Vagina (tissue), 2 donors: ENCODE measurements at regions not wholly inside any gene's neighbourhood (a gene's known extent, or its start where the extent isn't known, plus 50 kb on each side); places are given as distances from the start of the nearest gene placed in this dataset.

ENCODE experiments used
- DNase-seq, 2 donors: peaks; one replicate each; pipeline ENCODE4 v3.0.0-alpha.2; 2017; ENCODE audit errors: extremely low spot score in 2 of 2
- H3K27ac ChIP-seq: fragments of 200-600 bp; sonication (generic); one replicate; pipeline ENCODE4 v1.5.1; 2019
- H3K27me3 ChIP-seq: fragments of 200-600 bp; sonication (generic); one replicate; pipeline ENCODE4 v1.5.1; 2019
- H3K36me3 ChIP-seq, 2 donors: fragments of 200-600 bp; sonication (generic); one replicate each; pipeline ENCODE4 v1.5.1; 2017 to 2019
- H3K4me1 ChIP-seq: fragments of 200-600 bp; sonication (generic); one replicate; pipeline ENCODE4 v1.5.1; 2019
- H3K4me3 ChIP-seq, 2 donors: fragments of 200-600 bp; sonication (generic); 1 replicate in 1 of 2; 2 replicates in 1 of 2; pipeline ENCODE4 v1.5.1; 2016 to 2019
- H3K9me3 ChIP-seq: fragments of 200-600 bp; sonication (generic); one replicate; pipeline ENCODE4 v1.5.1; 2019
- CTCF ChIP-seq, 3 experiments: fragments of 450-650 bp in 2 of 3; fragments of 200-600 bp in 1 of 3; sonication (generic) in 1 of 3; IDR thresholded peaks; one replicate each; pipeline ENCODE4 v1.5.1; 2017 to 2019; ENCODE audit warnings: antibody characterized with exemption in 3 of 3, mild to moderate bottlenecking in 2 of 3, moderate library complexity in 2 of 3
- POLR2A ChIP-seq, 2 donors: fragments of 450-650 bp; IDR thresholded peaks; one replicate each; pipeline ENCODE4 v1.6.1; 2017; ENCODE audit warnings: antibody characterized with exemption in 2 of 2, mild to moderate bottlenecking in 2 of 2, moderate library complexity in 2 of 2
- POLR2AphosphoS5 ChIP-seq, 2 donors: sonication (generic); formaldehyde crosslinking; IDR thresholded peaks; one replicate each; pipeline ENCODE4 v1.9.0; 2017; ENCODE audit warnings: antibody characterized with exemption in 2 of 2, mild to moderate bottlenecking in 2 of 2, low read depth in 1 of 2; ENCODE audit not compliant: insufficient read depth in 1 of 2
- intact Hi-C: fragments of 100-400 bp; cut with DNase I; formaldehyde crosslinking; loops from one replicate; pipeline ENCODE4 v1.15.1; 2023

- no peak overlapping the region for H3K27ac ChIP-seq
- H3K4me1 ChIP-seq, result no peaks in the 10 kb centered on the region
- intact Hi-C loops, result no loop called here
- H3K9me3 ChIP-seq, result no peaks in the 10 kb centered on the region
- H3K27me3 ChIP-seq, result no peaks in the 10 kb centered on the region
- no peak for DNase-seq
- H3K36me3 ChIP-seq, result no peaks in the 10 kb centered on the region
- TF ChIP-seq POLR2A (IDR thresholded peaks at IDR 0.05), result no peak
- TF ChIP-seq CTCF (IDR thresholded peaks at IDR 0.05), result no peak
- no peak for TF ChIP-seq POLR2AphosphoS5 (IDR thresholded peaks at IDR 0.05; ENCODE audit: insufficient read depth in 1 of 2, low read depth in 1 of 2)
- H3K4me3 ChIP-seq, result no peak overlapping the region
Measured at GRCh38 chr1:118487932-118488331, 302.9 kb upstream of the SPAG17 start.

GRCh38 chr1:118487091-118487490 is 302.1 kb upstream of the SPAG17 start:
- H3K4me3 ChIP-seq, result no peak overlapping the region
- no peak for TF ChIP-seq CTCF (IDR thresholded peaks at IDR 0.05)
- TF ChIP-seq POLR2AphosphoS5 (IDR thresholded peaks at IDR 0.05; ENCODE audit: insufficient read depth in 1 of 2, low read depth in 1 of 2), result no peak
- TF ChIP-seq POLR2A (IDR thresholded peaks at IDR 0.05), result no peak
- H3K36me3 ChIP-seq, result no peaks in the 10 kb centered on the region

GRCh38 chr1:118486199-118486598 is 301.2 kb upstream of the SPAG17 start:
- no peak overlapping the region for H3K27ac ChIP-seq
- no peak overlapping the region for H3K4me3 ChIP-seq
- H3K36me3 ChIP-seq, result no peaks in the 10 kb centered on the region
- TF ChIP-seq POLR2A (IDR thresholded peaks at IDR 0.05) (no peak), POLR2AphosphoS5 (IDR thresholded peaks at IDR 0.05; ENCODE audit: insufficient read depth in 1 of 2, low read depth in 1 of 2) (no peak), CTCF (IDR thresholded peaks at IDR 0.05) (no peak)
- no peaks in the 10 kb centered on the region for H3K27me3 ChIP-seq
- intact Hi-C loops, result no loop called here
- no peaks in the 10 kb centered on the region for H3K9me3 ChIP-seq
- H3K4me1 ChIP-seq, result no peaks in the 10 kb centered on the region
- no peak for DNase-seq

More at GRCh38 chr1:118487091-118487490, 302.1 kb upstream of the SPAG17 start:
- intact Hi-C loops, result no loop called here
- Histone ChIP-seq H3K4me1 (no peaks in the 10 kb centered on the region), H3K27me3 (no peaks in the 10 kb centered on the region), H3K27ac (no peak overlapping the region), H3K9me3 (no peaks in the 10 kb centered on the region)
- DNase-seq, result no peak

- Histone ChIP-seq H3K27me3 (no peaks in the 10 kb centered on the region), H3K4me3 (no peak overlapping the region)
Measured at GRCh38 chr1:118485757-118486156, 300.7 kb upstream of the SPAG17 start.

GRCh38 chr1:118484893-118485292 is 299.9 kb upstream of the SPAG17 start:
- H3K9me3 ChIP-seq, result no peaks in the 10 kb centered on the region
- intact Hi-C loops, result no loop called here

More at GRCh38 chr1:118485757-118486156, 300.7 kb upstream of the SPAG17 start:
- Histone ChIP-seq H3K27ac (no peak overlapping the region), H3K4me1 (no peaks in the 10 kb centered on the region), H3K36me3 (no peaks in the 10 kb centered on the region), H3K9me3 (no peaks in the 10 kb centered on the region)
- no peak for DNase-seq
- intact Hi-C loops, result no loop called here
- no peak for TF ChIP-seq CTCF (IDR thresholded peaks at IDR 0.05)
- no peak for TF ChIP-seq POLR2A (IDR thresholded peaks at IDR 0.05)
- TF ChIP-seq POLR2AphosphoS5 (IDR thresholded peaks at IDR 0.05; ENCODE audit: insufficient read depth in 1 of 2, low read depth in 1 of 2), result no peak

More at GRCh38 chr1:118484893-118485292, 299.9 kb upstream of the SPAG17 start:
- Histone ChIP-seq H3K27ac (no peak overlapping the region), H3K4me3 (no peak overlapping the region), H3K4me1 (no peaks in the 10 kb centered on the region), H3K27me3 (no peaks in the 10 kb centered on the region), H3K36me3 (no peaks in the 10 kb centered on the region)
- no peak for DNase-seq
- TF ChIP-seq POLR2A (IDR thresholded peaks at IDR 0.05) (no peak), POLR2AphosphoS5 (IDR thresholded peaks at IDR 0.05; ENCODE audit: insufficient read depth in 1 of 2, low read depth in 1 of 2) (no peak), CTCF (IDR thresholded peaks at IDR 0.05) (no peak)
